Upper lobe of left lung (tissue), 6 donors: ENCODE measurements at regions not wholly inside any gene's neighbourhood (a gene's known extent, or its start where the extent isn't known, plus 50 kb on each side); places are given as distances from the start of the nearest gene placed in this dataset.

Source experiments
- ATAC-seq, 2 donors: fragments of 200-7000 bp; cut with Tn5 transposase; one replicate each; pipeline ENCODE4 v1.9.1; 2022; ENCODE audit warnings: mild to moderate bottlenecking in 2 of 2, moderate library complexity in 2 of 2; ENCODE audit not compliant: low FRiP score in 2 of 2
- DNase-seq, 2 donors: peaks; one replicate each; pipeline ENCODE4 v3.0.0-alpha.2; 2019 to 2020
- H3K27ac ChIP-seq, 4 donors: fragments of 200-600 bp; sonication (generic); one replicate each; pipeline ENCODE4 v1.5.1; 2016 to 2019
- H3K27me3 ChIP-seq, 4 donors: fragments of 200-600 bp; sonication (generic); one replicate each; pipeline ENCODE4 v1.5.1; 2017 to 2019
- H3K36me3 ChIP-seq, 4 donors: fragments of 200-600 bp; sonication (generic); one replicate each; pipeline ENCODE4 v1.5.1; 2016 to 2019
- H3K4me1 ChIP-seq, 4 donors: fragments of 200-600 bp; sonication (generic); one replicate each; pipeline ENCODE4 v1.5.1; 2018 to 2019
- H3K4me3 ChIP-seq, 4 donors: fragments of 200-600 bp; sonication (generic); one replicate each; pipeline ENCODE4 v1.5.1; 2017 to 2019; ENCODE audit warnings: mild to moderate bottlenecking in 2 of 4, moderate library complexity in 1 of 4
- H3K9me3 ChIP-seq, 4 donors: fragments of 200-600 bp; sonication (generic); one replicate each; pipeline ENCODE4 v1.5.1; 2018 to 2019
- CTCF ChIP-seq, 6 experiments: fragments of 450-650 bp in 4 of 6; fragments of 200-600 bp in 2 of 6; sonication (generic) in 2 of 6; IDR thresholded peaks; one replicate each; pipeline ENCODE4 v1.5.1; 2016 to 2019; ENCODE audit warnings: antibody characterized with exemption in 6 of 6
- EP300 ChIP-seq, 4 donors: sonication (generic); formaldehyde crosslinking; IDR thresholded peaks; one replicate each; pipeline ENCODE4 v1.5.1; 2017; ENCODE audit warnings: antibody characterized with exemption in 4 of 4, control low read depth in 2 of 4
- POLR2A ChIP-seq, 4 donors: fragments of 450-650 bp; IDR thresholded peaks; one replicate each; pipeline ENCODE4 v1.5.1; 2016 to 2017; ENCODE audit warnings: antibody characterized with exemption in 4 of 4, mild to moderate bottlenecking in 2 of 4
- POLR2AphosphoS5 ChIP-seq, 2 donors: sonication (generic); formaldehyde crosslinking; IDR thresholded peaks; one replicate each; pipeline ENCODE4 v1.5.1; 2017; ENCODE audit warnings: antibody characterized with exemption in 2 of 2
- WGBS, 2 donors: methylation state at CpG; one replicate each; pipeline ENCODE4 v1.1.5; 2017 to 2018; 5-methylcytosine and 5-hydroxymethylcytosine counted together
- donor health status: DM: no; HTN: no; CAD: no; lungs with moderate emphysema.
- donor health status: DM: no; HTN: yes; CAD: no; lungs with severe emphysema.

DNA sequence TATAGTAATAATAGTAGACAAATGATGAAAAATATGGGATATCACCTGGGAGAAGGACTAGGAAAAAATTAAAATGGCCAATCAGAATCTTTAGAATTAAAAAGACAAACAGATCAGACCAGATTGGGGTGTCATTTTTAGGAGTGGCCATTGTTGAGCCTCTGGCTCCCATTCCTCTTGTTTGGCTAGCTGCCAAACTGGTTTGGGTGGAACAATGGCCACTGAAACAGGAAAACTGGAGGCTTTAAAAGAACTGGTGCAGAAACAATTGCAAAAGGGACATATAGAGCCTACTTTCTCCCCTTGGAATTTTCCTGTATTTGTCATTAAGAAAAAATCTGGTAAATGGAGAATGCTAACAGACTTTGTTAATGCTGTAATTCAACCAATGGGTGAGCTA, 294.8 kb upstream of the DKK2 start:
- Histone ChIP-seq H3K4me1 (no peaks in the 10 kb centered on the region), H3K27me3 (no peaks in the 10 kb centered on the region), H3K36me3 (no peaks in the 10 kb centered on the region), H3K27ac (no peak overlapping the region), H3K9me3 (peaks cover 0 to 16% (median 10%) of the 10 kb centered on the region in 4 donors), H3K4me3 (no peak overlapping the region)
- DNase-seq (no peak), ATAC-seq (no peak)
- no peak for TF ChIP-seq EP300 (IDR thresholded peaks at IDR 0.05)
- TF ChIP-seq POLR2AphosphoS5 (IDR thresholded peaks at IDR 0.05) = no peak
- no peak for TF ChIP-seq CTCF (IDR thresholded peaks at IDR 0.05)
- TF ChIP-seq POLR2A (IDR thresholded peaks at IDR 0.05) = no peak

DNA sequence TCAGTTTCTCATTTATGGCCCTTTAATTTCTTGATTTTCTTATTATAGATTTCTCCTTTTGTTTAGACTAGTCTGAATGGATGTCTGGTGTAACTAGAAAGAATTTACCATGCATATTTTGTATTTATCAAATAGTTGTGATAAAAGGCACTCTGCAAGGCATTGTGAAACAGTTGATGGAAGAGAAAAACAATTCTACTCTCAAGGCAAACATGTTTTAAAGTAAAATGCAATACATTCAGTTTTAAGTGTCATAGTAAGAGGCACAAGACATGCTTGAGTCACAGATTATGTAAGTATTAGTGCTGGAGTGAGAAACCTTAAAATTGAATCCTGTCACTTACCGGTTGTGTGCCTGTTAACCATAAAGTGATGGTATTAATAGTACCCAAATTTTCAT, 283.3 kb upstream of the DKK2 start:
- Histone ChIP-seq H3K4me1 (no peaks in the 10 kb centered on the region), H3K27me3 (no peaks in the 10 kb centered on the region), H3K4me3 (no peak overlapping the region), H3K9me3 (no peaks in the 10 kb centered on the region), H3K36me3 (no peaks in the 10 kb centered on the region), H3K27ac (no peak overlapping the region)
- 66 to 70% methylated on average over 1 of the region's 1 CpG for WGBS, 2 donors
- no peak for DNase-seq
- ATAC-seq = no peak
- TF ChIP-seq POLR2A (IDR thresholded peaks at IDR 0.05) = no peak
- TF ChIP-seq CTCF (IDR thresholded peaks at IDR 0.05) = no peak
- TF ChIP-seq POLR2AphosphoS5 (IDR thresholded peaks at IDR 0.05) = no peak
- TF ChIP-seq EP300 (IDR thresholded peaks at IDR 0.05) = no peak

- no peaks in the 10 kb centered on the region for H3K36me3 ChIP-seq
- no peaks in the 10 kb centered on the region for H3K9me3 ChIP-seq
- no peak for DNase-seq
- TF ChIP-seq POLR2AphosphoS5 (IDR thresholded peaks at IDR 0.05) (no peak), EP300 (IDR thresholded peaks at IDR 0.05) (no peak), CTCF (IDR thresholded peaks at IDR 0.05) (no peak), POLR2A (IDR thresholded peaks at IDR 0.05) (no peak)
- H3K27ac ChIP-seq = no peak overlapping the region
- H3K27me3 ChIP-seq = no peaks in the 10 kb centered on the region
- no peak for ATAC-seq
- no peaks in the 10 kb centered on the region for H3K4me1 ChIP-seq
- H3K4me3 ChIP-seq = no peak overlapping the region
- WGBS, 2 donors = 0% methylated on average over 1 of the region's 1 CpG; no CpG with 5 or more reads in 1 of the 2 donors
Measured at GRCh38 chr4:107318078-107318477, 282.0 kb upstream of the DKK2 start.

DNA sequence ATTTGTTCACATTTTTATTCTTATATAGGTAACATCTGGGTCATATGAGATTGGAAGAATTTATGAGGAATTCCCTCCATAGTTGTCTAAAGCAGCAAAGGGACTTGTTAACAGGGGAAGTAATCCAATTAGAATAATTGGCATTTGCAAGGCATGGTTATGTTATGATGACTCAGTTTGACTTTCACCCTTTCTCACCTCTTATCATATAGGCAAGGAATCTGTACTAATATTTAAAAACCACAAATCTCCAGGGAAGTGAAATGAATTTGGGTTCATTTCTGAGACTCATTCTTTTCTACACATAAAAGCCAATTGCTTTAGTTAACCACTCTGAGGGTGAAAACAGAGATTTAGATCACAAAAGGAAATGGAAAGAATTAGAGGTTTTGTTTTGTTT, 281.5 kb upstream of the DKK2 start:
- Histone ChIP-seq H3K36me3 (no peaks in the 10 kb centered on the region), H3K4me3 (no peak overlapping the region), H3K27me3 (no peaks in the 10 kb centered on the region), H3K27ac (no peak overlapping the region), H3K4me1 (no peaks in the 10 kb centered on the region), H3K9me3 (no peaks in the 10 kb centered on the region)
- ATAC-seq (no peak), DNase-seq (no peak)
- TF ChIP-seq EP300 (IDR thresholded peaks at IDR 0.05) = no peak
- no peak for TF ChIP-seq POLR2A (IDR thresholded peaks at IDR 0.05)
- TF ChIP-seq CTCF (IDR thresholded peaks at IDR 0.05) = no peak
- TF ChIP-seq POLR2AphosphoS5 (IDR thresholded peaks at IDR 0.05) = no peak

DNA sequence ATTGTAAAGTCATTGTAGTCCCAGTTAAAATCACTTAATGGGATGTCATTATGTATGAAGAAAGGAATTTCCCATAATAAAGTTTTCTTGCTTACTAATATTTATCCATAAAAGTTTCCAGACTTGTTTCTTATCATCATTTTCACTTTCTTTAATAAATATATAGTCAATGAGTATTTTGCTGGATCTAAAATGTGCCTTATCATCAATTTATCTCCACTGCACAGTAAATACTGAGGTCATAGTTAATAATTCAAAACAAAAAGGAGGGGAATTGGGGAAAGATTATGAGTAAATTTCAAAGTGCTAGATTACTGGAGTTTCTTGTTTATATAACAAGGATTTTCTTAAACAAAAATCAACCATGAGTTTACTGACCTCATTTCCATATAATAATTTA, 279.5 kb upstream of the DKK2 start:
- H3K27me3 ChIP-seq = no peaks in the 10 kb centered on the region
- H3K4me3 ChIP-seq = no peak overlapping the region
- ATAC-seq (no peak), DNase-seq (no peak)
- no peaks in the 10 kb centered on the region for H3K4me1 ChIP-seq
- H3K9me3 ChIP-seq = no peaks in the 10 kb centered on the region
- no peak overlapping the region for H3K27ac ChIP-seq
- H3K36me3 ChIP-seq = no peaks in the 10 kb centered on the region
- no peak for TF ChIP-seq POLR2AphosphoS5 (IDR thresholded peaks at IDR 0.05)
- TF ChIP-seq CTCF (IDR thresholded peaks at IDR 0.05) = no peak
- no peak for TF ChIP-seq EP300 (IDR thresholded peaks at IDR 0.05)
- TF ChIP-seq POLR2A (IDR thresholded peaks at IDR 0.05) = no peak
